Heart left ventricle (tissue), 16 donors: ENCODE measurements at regions not wholly inside any gene's neighbourhood (a gene's known extent, or its start where the extent isn't known, plus 50 kb on each side); places are given as distances from the start of the nearest gene placed in this dataset.
A peak's percentile ranks its signal among the peaks of the same experiment; 100 is the strongest.

Experiments used
- ATAC-seq, 4 donors: fragments of 200-7000 bp; cut with Tn5 transposase; one replicate each; pipeline ENCODE4 v1.9.1; 2020 to 2022; ENCODE audit warnings: moderate library complexity in 4 of 4, mild to moderate bottlenecking in 3 of 4, moderate number of reproducible peaks in 1 of 4
- DNase-seq, 5 donors: peaks; one replicate each; pipeline ENCODE4 v3.0.0-alpha.2; 2020
- H3K27ac ChIP-seq, 12 donors: fragments of 200-600 bp; sonication (generic) in 4 of 12; one replicate each; pipeline versions ENCODE4 v1.5.0 to v1.8.0; 2016 to 2022; ENCODE audit warnings: mild to moderate bottlenecking in 2 of 12
- H3K27me3 ChIP-seq, 9 donors: fragments of 200-600 bp; sonication (generic) in 2 of 9; one replicate each; pipeline versions ENCODE4 v1.5.1 to v1.8.0; 2016 to 2022; ENCODE audit warnings: mild to moderate bottlenecking in 3 of 9
- H3K36me3 ChIP-seq, 9 donors: fragments of 200-600 bp; sonication (generic) in 2 of 9; one replicate each; pipeline versions ENCODE4 v1.5.0 to v1.8.0; 2018 to 2022; ENCODE audit warnings: mild to moderate bottlenecking in 2 of 9
- H3K4me1 ChIP-seq, 12 donors: fragments of 200-600 bp; sonication (generic) in 4 of 12; one replicate each; pipeline versions ENCODE4 v1.5.0 to v1.8.0; 2016 to 2022; ENCODE audit warnings: mild to moderate bottlenecking in 3 of 12
- H3K4me3 ChIP-seq, 12 donors: fragments of 200-600 bp; sonication (generic) in 4 of 12; one replicate each; pipeline versions ENCODE4 v1.5.0 to v1.8.0; 2017 to 2022; ENCODE audit warnings: mild to moderate bottlenecking in 9 of 12, moderate library complexity in 4 of 12
- H3K9me3 ChIP-seq, 12 donors: fragments of 200-600 bp; sonication (generic) in 4 of 12; one replicate each; pipeline versions ENCODE4 v1.5.0 to v1.8.0; 2016 to 2022; ENCODE audit warnings: mild to moderate bottlenecking in 1 of 12
- CTCF ChIP-seq, 12 donors: fragments of 200-600 bp; sonication (generic) in 4 of 12; IDR thresholded peaks; one replicate each; pipeline versions ENCODE4 v1.5.0 to v1.8.0; 2018 to 2022; ENCODE audit warnings: antibody characterized with exemption in 12 of 12, mild to moderate bottlenecking in 5 of 12
- POLR2A ChIP-seq, 2 donors: fragments of 450-650 bp; IDR thresholded peaks; one replicate each; pipeline ENCODE4 v1.6.1; 2017; ENCODE audit warnings: antibody characterized with exemption in 2 of 2, mild to moderate bottlenecking in 2 of 2, moderate library complexity in 2 of 2
- WGBS, 4 donors: extraction: QIAGEN DNeasy Blood & Tissue Kit in 2 of 4; methylation state at CpG; one replicate each; pipeline versions ENCODE4 v1.1.5 to v1.1.7; 2013 to 2018; 5-methylcytosine and 5-hydroxymethylcytosine counted together
- intact Hi-C, 10 donors: fragments of 100-400 bp; cut with DNase I; formaldehyde crosslinking; loops; one replicate each; pipeline versions ENCODE4 v1.11.1 to v1.14.2; 2022
- donor health status: ischemic (EF 13 %, LVEDD 7.1; RV severe dilation, severe dysfunction).
- donor health status: healthy with polysubstance abuse.
- donor health status: DM: no; HTN: yes; CAD: no.
- donor health status: DM: no; HTN: no; CAD: no.
- donor health status: ischemic (EF 25% LVEDD 6.9; RV normal size, moderate dysfunction).
- donor health status: ischemic (EF 25% LVEDD 5.7; RV mildly dilated, moderate dysfunction).
- donor health status: healthy.
- donor health status: DM: yes; HTN: yes; CAD: no.
- donor health status: ischemic (EF 35%, LVEDD 5.7; RV mildly dilated, moderate dysfunction).
- donor health status: nonischemic (EF 11% LVEDD 7.7; RV severe dilation, severe dysfunction).
- donor health status: DM: yes; HTN: yes; CAD: no.
- donor health status: PGD.
- donor health status: ischemic (EF 29% LVEDD 5.4; RV normal size, mild dysfunction).
- donor health status: nonischemic (EF 23%, LVEDD 6.1; RV moderate dilation, normal function).

GRCh38 chr1:223445402-223445801, 52.2 kb downstream of the CCDC185 start:
- intact Hi-C loops, result no loop called here
- no peak for ATAC-seq
- peaks cover 0 to 8% (median 0%) of the 10 kb centered on the region in 12 donors for H3K9me3 ChIP-seq
- H3K27me3 ChIP-seq, result peaks cover 0 to 6% (median 0%) of the 10 kb centered on the region in 9 donors
- TF ChIP-seq CTCF (IDR thresholded peaks at IDR 0.05), result no peak
- no peak for TF ChIP-seq POLR2A (IDR thresholded peaks at IDR 0.05)
- DNase-seq, result no peak
- no peak overlapping the region for H3K27ac ChIP-seq
- no peaks in the 10 kb centered on the region for H3K36me3 ChIP-seq
- WGBS, 4 donors, result 72 to 79% (median 75%) methylated on average over 2 of the region's 2 CpGs
- H3K4me1 ChIP-seq, result no peaks in the 10 kb centered on the region
- H3K4me3 ChIP-seq, result no peak overlapping the region

DNA sequence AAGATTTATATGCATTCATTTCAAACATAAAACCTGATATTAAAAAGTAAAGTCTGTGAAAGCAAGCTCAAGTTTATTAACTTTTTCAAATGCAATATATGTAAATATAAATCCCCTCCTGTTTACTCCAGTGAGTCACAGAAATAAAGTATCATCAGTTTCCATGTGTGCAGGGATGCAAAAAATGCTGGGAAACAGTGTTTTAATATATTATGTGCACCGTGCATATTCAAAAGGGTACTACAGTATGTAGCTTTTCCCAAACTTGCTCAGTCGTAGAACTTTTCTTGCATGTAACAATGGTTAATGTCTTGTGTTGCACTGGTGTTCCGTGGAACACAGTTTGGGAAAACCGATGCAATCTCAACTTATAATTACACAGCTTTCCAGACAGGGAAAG, 60.7 kb downstream of the CCDC185 start:
- WGBS, 4 donors, result 93 to 97% (median 95%) methylated on average over 4 of the region's 4 CpGs
- H3K27me3 ChIP-seq, result no peaks in the 10 kb centered on the region
- no peaks in the 10 kb centered on the region for H3K9me3 ChIP-seq
- no peaks in the 10 kb centered on the region for H3K4me1 ChIP-seq
- no peak overlapping the region for H3K4me3 ChIP-seq
- H3K36me3 ChIP-seq, result no peaks in the 10 kb centered on the region
- intact Hi-C loops, result no loop called here
- TF ChIP-seq CTCF (IDR thresholded peaks at IDR 0.05) (no peak), POLR2A (IDR thresholded peaks at IDR 0.05) (no peak)
- ATAC-seq (no peak), DNase-seq (no peak)
- H3K27ac ChIP-seq, result no peak overlapping the region

- H3K36me3 ChIP-seq, result no peaks in the 10 kb centered on the region
- intact Hi-C loops, result no loop called here
- no peak overlapping the region for H3K4me3 ChIP-seq
- WGBS, 4 donors, result 69 to 92% (median 81%) methylated on average over 2 of the region's 2 CpGs
- no peaks in the 10 kb centered on the region for H3K4me1 ChIP-seq
- no peaks in the 10 kb centered on the region for H3K27me3 ChIP-seq
- TF ChIP-seq CTCF (IDR thresholded peaks at IDR 0.05) (no peak), POLR2A (IDR thresholded peaks at IDR 0.05) (no peak)
- ATAC-seq (no peak), DNase-seq (no peak)
- no peak overlapping the region for H3K27ac ChIP-seq
- H3K9me3 ChIP-seq, result no peaks in the 10 kb centered on the region
These were observed 61.7 kb downstream of the CCDC185 start for GRCh38 chr1:223454959-223455358.

GRCh38 chr1:223455470-223455869, 62.3 kb downstream of the CCDC185 start:
- no peak overlapping the region for H3K27ac ChIP-seq
- WGBS, 4 donors, result 40 to 69% (median 46%) methylated on average over 1 of the region's 1 CpG
- no peaks in the 10 kb centered on the region for H3K4me1 ChIP-seq
- ATAC-seq (peak in 1 of 4 donors; percentile 30), DNase-seq (no peak)
- intact Hi-C loops, result no loop called here
- H3K4me3 ChIP-seq, result no peak overlapping the region
- H3K36me3 ChIP-seq, result no peaks in the 10 kb centered on the region
- no peaks in the 10 kb centered on the region for H3K9me3 ChIP-seq
- no peak for TF ChIP-seq CTCF (IDR thresholded peaks at IDR 0.05)
- no peak for TF ChIP-seq POLR2A (IDR thresholded peaks at IDR 0.05)
- no peaks in the 10 kb centered on the region for H3K27me3 ChIP-seq
